ENCODE measurements at regions not wholly inside any gene's neighbourhood (a gene's known extent, or its start where the extent isn't known, plus 50 kb on each side); places are given as distances from the start of the nearest gene placed in this dataset.
A peak's percentile ranks its signal among the peaks of the same experiment; 100 is the strongest.
"Not testable (repeated sequence)": the region's sequence is repeated elsewhere in the genome, so short reads cannot be mapped to it uniquely, and the experiment has no call there.

- Histone ChIP-seq H3K4me3 (peak overlapping the region; percentile 33), H3K27ac (replicated peaks) (peak overlapping the region; percentile 45), H3K36me3 (no peaks in the 10 kb centered on the region), H3K27me3 (ENCODE audit: low read depth) (no peaks in the 10 kb centered on the region), H3K4me1 (peaks cover 31% of the 10 kb centered on the region), H3K9me3 (replicated peaks) (peaks cover 22% of the 10 kb centered on the region)
- TF ChIP-seq, protein P1, sequence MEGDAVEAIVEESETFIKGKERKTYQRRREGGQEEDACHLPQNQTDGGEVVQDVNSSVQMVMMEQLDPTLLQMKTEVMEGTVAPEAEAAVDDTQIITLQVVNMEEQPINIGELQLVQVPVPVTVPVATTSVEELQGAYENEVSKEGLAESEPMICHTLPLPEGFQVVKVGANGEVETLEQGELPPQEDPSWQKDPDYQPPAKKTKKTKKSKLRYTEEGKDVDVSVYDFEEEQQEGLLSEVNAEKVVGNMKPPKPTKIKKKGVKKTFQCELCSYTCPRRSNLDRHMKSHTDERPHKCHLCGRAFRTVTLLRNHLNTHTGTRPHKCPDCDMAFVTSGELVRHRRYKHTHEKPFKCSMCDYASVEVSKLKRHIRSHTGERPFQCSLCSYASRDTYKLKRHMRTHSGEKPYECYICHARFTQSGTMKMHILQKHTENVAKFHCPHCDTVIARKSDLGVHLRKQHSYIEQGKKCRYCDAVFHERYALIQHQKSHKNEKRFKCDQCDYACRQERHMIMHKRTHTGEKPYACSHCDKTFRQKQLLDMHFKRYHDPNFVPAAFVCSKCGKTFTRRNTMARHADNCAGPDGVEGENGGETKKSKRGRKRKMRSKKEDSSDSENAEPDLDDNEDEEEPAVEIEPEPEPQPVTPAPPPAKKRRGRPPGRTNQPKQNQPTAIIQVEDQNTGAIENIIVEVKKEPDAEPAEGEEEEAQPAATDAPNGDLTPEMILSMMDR (IDR thresholded peaks at IDR 0.05; ENCODE audit: borderline replicate concordance) = no peak
- intact Hi-C loops (cut with micrococcal nuclease) = no loop called here
- no peak for DNase-seq
Observed at GRCh38 chr4:128428397-128428796, 140.8 kb upstream of the PGRMC2 start.

DNA sequence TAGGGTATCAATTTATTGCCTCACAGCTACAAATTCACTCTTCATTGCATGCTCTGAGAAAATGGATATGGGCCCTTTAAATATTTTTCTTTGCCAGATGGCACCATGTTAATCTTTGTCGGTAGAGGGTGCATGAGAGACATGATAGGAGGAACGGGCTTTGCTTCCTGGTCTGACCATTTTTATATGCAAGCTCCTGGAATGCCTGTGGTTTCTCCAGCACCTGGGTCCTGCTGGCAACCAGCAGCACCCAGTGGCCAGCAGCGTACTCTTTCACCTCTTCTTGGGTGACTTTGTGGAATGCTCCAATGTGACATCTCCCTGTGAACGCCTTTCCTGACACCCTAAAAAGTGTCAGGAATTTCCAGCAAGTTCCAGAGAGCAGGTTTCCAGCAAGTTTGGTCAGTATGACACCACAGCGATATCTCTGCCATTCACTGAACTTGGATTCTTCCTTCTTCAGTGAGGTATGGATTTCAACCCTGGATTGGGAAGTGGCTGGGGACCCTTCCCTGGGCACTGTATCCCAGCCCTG lies 140.3 kb upstream of the PGRMC2 start:
- intact Hi-C loops (cut with micrococcal nuclease) = no loop called here

DNA sequence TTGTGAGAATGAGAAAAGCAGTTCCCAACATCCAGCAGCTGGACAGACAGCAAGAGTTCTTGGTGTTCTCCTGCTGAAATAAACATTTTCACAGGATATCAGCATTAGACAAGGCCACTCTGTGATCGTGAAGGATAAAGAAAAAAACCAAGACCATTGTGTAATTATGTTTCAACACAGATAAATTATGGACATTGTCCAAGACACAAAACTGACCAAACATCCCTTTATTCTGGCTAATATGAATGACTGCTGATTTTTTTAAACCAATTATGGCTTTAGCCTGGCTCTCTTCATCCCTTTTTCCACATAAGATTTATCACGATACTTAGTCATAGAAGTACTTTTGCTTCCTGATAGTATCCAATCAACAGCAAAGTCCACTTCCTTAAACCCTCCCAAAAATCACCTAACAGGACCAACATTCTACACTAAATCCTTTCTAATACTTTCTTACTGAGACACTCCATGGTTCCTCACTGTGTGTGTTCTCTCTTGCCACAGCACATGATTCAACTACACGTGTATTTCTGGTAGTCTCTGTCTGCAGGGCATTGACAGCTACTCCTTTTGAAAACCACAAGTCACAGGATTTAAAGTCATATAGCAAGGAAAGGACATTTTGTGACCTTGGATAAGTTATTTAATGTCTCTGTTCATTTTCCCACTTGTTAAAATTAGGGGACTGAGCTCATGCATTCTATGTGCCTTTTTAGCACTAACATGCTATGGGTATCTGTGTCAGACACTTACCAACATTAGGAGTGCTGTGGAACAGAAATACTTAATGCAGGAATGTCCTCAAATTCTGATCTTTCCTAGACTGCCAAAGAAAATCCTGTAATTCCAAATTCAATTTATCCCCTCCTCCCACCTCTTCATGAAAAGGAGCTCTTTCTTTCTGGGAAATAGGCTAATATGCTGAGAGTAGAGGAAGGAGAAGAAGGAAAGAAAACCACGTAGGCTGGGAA lies 137.2 kb upstream of the PGRMC2 start:
- no peak for DNase-seq
- peak overlapping the region; percentile 63 for H3K27ac ChIP-seq (replicated peaks)
- peaks cover 32% of the 10 kb centered on the region for H3K4me1 ChIP-seq
- no peaks in the 10 kb centered on the region for H3K27me3 ChIP-seq (ENCODE audit: low read depth)
- H3K4me3 ChIP-seq = no peak overlapping the region
- H3K9me3 ChIP-seq (replicated peaks) = peaks cover 12% of the 10 kb centered on the region
- no peaks in the 10 kb centered on the region for H3K36me3 ChIP-seq
- intact Hi-C loops (cut with micrococcal nuclease) = no loop called here
- TF ChIP-seq, protein P1 (IDR thresholded peaks at IDR 0.05; ENCODE audit: borderline replicate concordance) = no peak

More for the DNA sequence above, 140.3 kb upstream of the PGRMC2 start:
- no peak for DNase-seq
- Histone ChIP-seq H3K27me3 (ENCODE audit: low read depth) (no peaks in the 10 kb centered on the region), H3K4me1 (peaks cover 32% of the 10 kb centered on the region), H3K27ac (replicated peaks) (peak overlapping the region; percentile 45), H3K4me3 (peak overlapping the region; percentile 33), H3K9me3 (replicated peaks) (peaks cover 22% of the 10 kb centered on the region), H3K36me3 (no peaks in the 10 kb centered on the region)
- TF ChIP-seq, protein P1 (IDR thresholded peaks at IDR 0.05; ENCODE audit: borderline replicate concordance) = peak; percentile 54

DNA sequence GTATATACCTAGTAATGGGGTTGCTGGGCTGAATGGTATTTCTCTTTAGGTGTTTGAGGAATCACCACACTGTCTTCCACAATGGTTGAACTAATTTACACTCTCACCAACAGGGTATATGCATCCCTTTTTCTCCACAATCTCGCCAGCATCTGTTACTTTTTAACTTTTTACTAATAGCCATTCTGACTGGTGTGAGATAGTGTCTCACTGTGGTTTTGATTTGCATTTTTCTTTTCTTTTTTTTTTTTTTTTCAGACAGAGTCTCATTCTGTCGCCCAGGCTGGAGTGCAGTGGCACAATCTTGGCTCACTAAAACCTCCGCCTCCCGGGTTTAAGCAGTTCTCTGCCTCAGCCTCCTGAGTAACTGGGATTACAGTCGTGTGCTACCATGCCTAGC lies 134.7 kb upstream of the PGRMC2 start:
- DNase-seq; intact Hi-C loops (cut with micrococcal nuclease); H3K9me3 ChIP-seq (replicated peaks); H3K36me3 ChIP-seq; H3K4me3 ChIP-seq; H3K27ac ChIP-seq (replicated peaks); H3K27me3 ChIP-seq (ENCODE audit: low read depth): not testable (repeated sequence)
- H3K4me1 ChIP-seq = peaks cover 23% of the 10 kb centered on the region

GRCh38 chr4:128416921-128417320 lies 129.3 kb upstream of the PGRMC2 start:
- no peak for DNase-seq
- Histone ChIP-seq H3K36me3 (no peaks in the 10 kb centered on the region), H3K4me1 (peaks cover 6% of the 10 kb centered on the region), H3K4me3 (no peak overlapping the region), H3K27me3 (ENCODE audit: low read depth) (no peaks in the 10 kb centered on the region), H3K27ac (replicated peaks) (no peak overlapping the region), H3K9me3 (replicated peaks) (no peaks in the 10 kb centered on the region)
- TF ChIP-seq, protein P1 (IDR thresholded peaks at IDR 0.05; ENCODE audit: borderline replicate concordance) = no peak
- intact Hi-C loops (cut with micrococcal nuclease) = no loop called here

- H3K27me3 ChIP-seq (ENCODE audit: low read depth) = no peaks in the 10 kb centered on the region
- DNase-seq = no peak
- no peaks in the 10 kb centered on the region for H3K36me3 ChIP-seq
- no peaks in the 10 kb centered on the region for H3K4me1 ChIP-seq
- no peak overlapping the region for H3K27ac ChIP-seq (replicated peaks)
- intact Hi-C loops (cut with micrococcal nuclease) = no loop called here
- H3K9me3 ChIP-seq (replicated peaks) = peaks cover 14% of the 10 kb centered on the region
- no peak overlapping the region for H3K4me3 ChIP-seq
- TF ChIP-seq, protein P1 (IDR thresholded peaks at IDR 0.05; ENCODE audit: borderline replicate concordance) = no peak
Observed at GRCh38 chr4:128410037-128410436, 122.4 kb upstream of the PGRMC2 start.

Data from left ventricle myocardium inferior (tissue), 1 donor.